SK-N-SH (cell line): ENCODE measurements at regions not wholly inside any gene's neighbourhood (a gene's known extent, or its start where the extent isn't known, plus 50 kb on each side); places are given as distances from the start of the nearest gene placed in this dataset.

Source experiments
- CTCF ChIA-PET: fragments of 300-600, 350-600 bp; formaldehyde crosslinking; extraction: SDS; loops from one replicate; lab custom pipeline; 2021; lab: Yijun Ruan, JAX
- POLR2A ChIA-PET: fragments of 350-600 bp; sonication (Branson Sonifier 250); formaldehyde crosslinking; extraction: SDS; loops from one replicate; lab custom pipeline; 2020; ENCODE audit warnings: antibody characterized with exemption, inconsistent platforms; lab: Yijun Ruan, JAX
- DNase-seq: peaks from one replicate; pipeline ENCODE4 v3.0.0; 2012
- H2AFZ ChIP-seq: fragments of 200-600 bp; sonication (generic); 2 replicates; pipeline ENCODE4 v1.8.1; 2016; ENCODE audit warnings: antibody characterized with exemption, mild to moderate bottlenecking, low read depth
- H3F3A ChIP-seq: fragments of 200-600 bp; sonication (generic); replicated peaks from 2 replicates; pipeline ENCODE3; 2016; ENCODE audit warnings: antibody characterized with exemption, mild to moderate bottlenecking; ENCODE audit not compliant: insufficient read depth
- H3K27ac ChIP-seq, 2 experiments: fragments of 200-500 bp in 1 of 2; fragments of 200-600 bp in 1 of 2; sonication (Bioruptor generic) in 1 of 2; sonication (generic), shearing (Covaris generic) in 1 of 2; 2 replicates each; pipeline versions ENCODE4 v1.5.1 to v1.6.1; 2014 to 2016; ENCODE audit warnings: low read depth in 2 of 2, inconsistent platforms in 1 of 2, low read length in 1 of 2, mild to moderate bottlenecking in 1 of 2, mixed read lengths in 1 of 2
- H3K27me3 ChIP-seq: fragments of 200-600 bp; sonication (generic), shearing (Covaris generic); 2 replicates; pipeline ENCODE4 v1.6.1; 2016; ENCODE audit warnings: mixed run types; ENCODE audit not compliant: insufficient read depth
- H3K36me3 ChIP-seq, 2 experiments: fragments of 200-500 bp in 1 of 2; fragments of 200-600 bp in 1 of 2; sonication (Bioruptor generic) in 1 of 2; sonication (generic) in 1 of 2; replicated peaks in 1 of 2; 2 replicates each; pipeline versions ENCODE3 to v1.5.1; 2014 to 2016; ENCODE audit warnings: low read length in 1 of 2, mild to moderate bottlenecking in 1 of 2; ENCODE audit not compliant: insufficient read depth in 2 of 2, control insufficient read depth in 1 of 2
- H3K4me1 ChIP-seq, 2 experiments: fragments of 200-500 bp in 1 of 2; fragments of 200-600 bp in 1 of 2; sonication (Bioruptor generic) in 1 of 2; sonication (generic), shearing (Covaris generic) in 1 of 2; 2 replicates each; pipeline versions ENCODE4 v1.5.1 to v1.6.1; 2014 to 2016; ENCODE audit warnings: low read depth in 1 of 2, low read length in 1 of 2, mixed run types in 1 of 2; ENCODE audit not compliant: insufficient read depth in 2 of 2, control insufficient read depth in 1 of 2
- H3K4me2 ChIP-seq: fragments of 200-600 bp; sonication (generic), shearing (Covaris generic); 2 replicates; pipeline ENCODE4 v1.6.1; 2017; ENCODE audit warnings: mixed run types
- H3K4me3 ChIP-seq, 2 experiments: fragments of 200-500 bp in 1 of 2; fragments of 200-600 bp in 1 of 2; sonication (Bioruptor generic) in 1 of 2; sonication (generic), shearing (Covaris generic) in 1 of 2; 2 replicates each; pipeline versions ENCODE4 v1.5.1 to v1.8.1; 2014 to 2016; ENCODE audit warnings: low read depth in 2 of 2, inconsistent platforms in 1 of 2, low read length in 1 of 2, mild to moderate bottlenecking in 1 of 2, mixed read lengths in 1 of 2, moderate library complexity in 1 of 2
- H3K79me2 ChIP-seq: fragments of 200-600 bp; sonication (generic); 2 replicates; pipeline ENCODE4 v1.8.1; 2017; ENCODE audit warnings: mild to moderate bottlenecking; ENCODE audit not compliant: insufficient read depth
- H3K9ac ChIP-seq: fragments of 200-600 bp; sonication (generic); 2 replicates; pipeline ENCODE4 v1.6.1; 2017; ENCODE audit warnings: mixed run types
- H3K9me2 ChIP-seq: fragments of 200-600 bp; sonication (generic); 2 replicates; pipeline ENCODE4 v1.6.1; 2017; ENCODE audit warnings: mixed run types
- H3K9me3 ChIP-seq: fragments of 200-600 bp; sonication (generic); 2 replicates; pipeline ENCODE4 v1.6.1; 2017; ENCODE audit warnings: mixed run types, mild to moderate bottlenecking, moderate library complexity
- H4K20me1 ChIP-seq: fragments of 200-600 bp; sonication (generic); 2 replicates; pipeline ENCODE4 v1.6.1; 2017; ENCODE audit warnings: mild to moderate bottlenecking, mixed run types; ENCODE audit not compliant: insufficient read depth
- CHD2 ChIP-seq: fragments of 150-350 bp; IDR thresholded peaks from 2 replicates; pipeline ENCODE4 v1.6.1; 2018; ENCODE audit warnings: low read length; ENCODE audit not compliant: partially characterized antibody
- CTCF ChIP-seq: fragments of 200-600 bp; sonication (generic); IDR thresholded peaks from 2 replicates; pipeline ENCODE4 v1.6.1; 2017; ENCODE audit warnings: antibody characterized with exemption, mild to moderate bottlenecking, moderate library complexity
- ELF1 ChIP-seq: IDR thresholded peaks from 2 replicates; pipeline ENCODE4 v1.4.0; 2012
- EP300 ChIP-seq, 2 experiments: IDR thresholded peaks; 2 replicates each; pipeline versions ENCODE4 v1.4.0 to v1.6.1; 2012; ENCODE audit warnings: borderline replicate concordance in 1 of 2, low read depth in 1 of 2, low read length in 1 of 2
- EZH2phosphoT487 ChIP-seq: fragments of 200-600 bp; sonication (generic); IDR thresholded peaks from 2 replicates; pipeline ENCODE4 v1.6.1; 2017; ENCODE audit warnings: low read depth, mixed run types, mild to moderate bottlenecking, antibody characterized with exemption, moderate library complexity, borderline replicate concordance
- FOXJ3 ChIP-seq: sonication (generic); formaldehyde crosslinking; IDR thresholded peaks from 2 replicates; pipeline ENCODE4 v1.5.1; 2020; ENCODE audit warnings: mild to moderate bottlenecking, missing genetic modification reagents
- FOXM1 ChIP-seq: IDR thresholded peaks from 2 replicates; pipeline ENCODE4 v1.4.0; 2012; ENCODE audit warnings: low read depth, mild to moderate bottlenecking
- GABPA ChIP-seq: IDR thresholded peaks from 2 replicates; pipeline ENCODE4 v1.4.0; 2012; ENCODE audit warnings: low read depth, mild to moderate bottlenecking
- JUND ChIP-seq: IDR thresholded peaks from 2 replicates; pipeline ENCODE4 v1.4.0; 2012
- MEF2A ChIP-seq: IDR thresholded peaks from 2 replicates; pipeline ENCODE4 v1.4.0; 2012; ENCODE audit warnings: low read depth, borderline replicate concordance
- NFIC ChIP-seq: IDR thresholded peaks from 2 replicates; pipeline ENCODE4 v1.4.0; 2012; ENCODE audit warnings: borderline replicate concordance
- NRF1 ChIP-seq: IDR thresholded peaks from 2 replicates; pipeline ENCODE4 v1.6.1; 2012; ENCODE audit warnings: low read depth, mild to moderate bottlenecking, low read length
- POLR2AphosphoS5 ChIP-seq: IDR thresholded peaks from 2 replicates; pipeline ENCODE4 v1.6.1; 2012; ENCODE audit warnings: low read depth, low read length
- RCOR1 ChIP-seq: fragments of 150-350 bp; IDR thresholded peaks from 2 replicates; pipeline ENCODE4 v1.6.1; 2017; ENCODE audit warnings: antibody characterized with exemption, low read length
- RFX5 ChIP-seq: IDR thresholded peaks from 2 replicates; pipeline ENCODE4 v1.6.1; 2012; ENCODE audit warnings: mild to moderate bottlenecking, improper control_type of control experiment, low read length
- SIN3A ChIP-seq: IDR thresholded peaks from 2 replicates; pipeline ENCODE4 v1.6.1; 2012; ENCODE audit warnings: low read depth, mild to moderate bottlenecking, low read length, moderate library complexity, borderline replicate concordance
- TAF1 ChIP-seq: IDR thresholded peaks from 2 replicates; pipeline ENCODE4 v1.6.1; 2012; ENCODE audit warnings: low read depth, mild to moderate bottlenecking, low read length, moderate library complexity, borderline replicate concordance
- TCF12 ChIP-seq: IDR thresholded peaks from 2 replicates; pipeline ENCODE4 v1.4.0; 2012
- TEAD4 ChIP-seq: IDR thresholded peaks from 2 replicates; pipeline ENCODE4 v1.4.0; 2012; ENCODE audit warnings: mild to moderate bottlenecking, borderline replicate concordance; ENCODE audit not compliant: insufficient read depth
- USF2 ChIP-seq: fragments of 150-350 bp; IDR thresholded peaks from 2 replicates; pipeline ENCODE4 v1.6.1; 2017; ENCODE audit warnings: antibody characterized with exemption, low read length, low read depth, borderline replicate concordance
- WGBS: methylation state at CpG from one replicate; pipeline ENCODE4 v1.1.6; 2017; ENCODE audit warnings: low lambda C conversion rate; 5-methylcytosine and 5-hydroxymethylcytosine counted together
- TF ChIP-seq, protein P1 (sequence below): fragments of 150-350 bp; IDR thresholded peaks from 2 replicates; pipeline ENCODE4 v1.6.1; 2016; ENCODE audit warnings: mild to moderate bottlenecking, low read depth, low read length
- TF ChIP-seq, protein P2 (sequence below): IDR thresholded peaks from 2 replicates; pipeline ENCODE4 v1.4.0; 2012; ENCODE audit warnings: low read depth

GRCh38 chr3:187465503-187465902 is 97.3 kb downstream of the RTP4 start:
- Histone ChIP-seq H3K27me3 (no peaks in the 10 kb centered on the region), H3K9me2 (no peaks in the 10 kb centered on the region), H3K9me3 (no peaks in the 10 kb centered on the region), H3F3A (no peaks in the 10 kb centered on the region), H3K4me3 (no peak overlapping the region), H3K4me2 (no peak overlapping the region), H3K79me2 (no peaks in the 10 kb centered on the region), H3K4me1 (no peaks in the 10 kb centered on the region), H3K36me3 (no peaks in the 10 kb centered on the region), H4K20me1 (no peaks in the 10 kb centered on the region), H3K9ac (no peak overlapping the region), H2AFZ (no peak overlapping the region), H3K27ac (no peak overlapping the region)
- no peak for DNase-seq
- WGBS, result 57% methylated on average over 4 of the region's 4 CpGs
- ChIA-PET CTCF (no interaction called here), POLR2A (no interaction called here)
- TF ChIP-seq ELF1 (no peak), FOXM1 (no peak), TCF12 (no peak), TEAD4 (no peak), USF2 (no peak), POLR2AphosphoS5 (no peak), JUND (no peak), GABPA (no peak), NFIC (no peak), SIN3A (no peak), FOXJ3 (CRISPR knock-in tag) (no peak), RCOR1 (no peak), EP300 (IDR thresholded peaks at IDR 0.05; ENCODE audit: borderline replicate concordance in 1 of 2, low read depth in 1 of 2, low read length in 1 of 2) (no peak), RFX5 (no peak), CHD2 (no peak), EZH2phosphoT487 (no peak), TAF1 (no peak)
- TF ChIP-seq, protein P1, sequence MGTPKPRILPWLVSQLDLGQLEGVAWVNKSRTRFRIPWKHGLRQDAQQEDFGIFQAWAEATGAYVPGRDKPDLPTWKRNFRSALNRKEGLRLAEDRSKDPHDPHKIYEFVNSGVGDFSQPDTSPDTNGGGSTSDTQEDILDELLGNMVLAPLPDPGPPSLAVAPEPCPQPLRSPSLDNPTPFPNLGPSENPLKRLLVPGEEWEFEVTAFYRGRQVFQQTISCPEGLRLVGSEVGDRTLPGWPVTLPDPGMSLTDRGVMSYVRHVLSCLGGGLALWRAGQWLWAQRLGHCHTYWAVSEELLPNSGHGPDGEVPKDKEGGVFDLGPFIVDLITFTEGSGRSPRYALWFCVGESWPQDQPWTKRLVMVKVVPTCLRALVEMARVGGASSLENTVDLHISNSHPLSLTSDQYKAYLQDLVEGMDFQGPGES, result no peak
- TF ChIP-seq, protein P2, sequence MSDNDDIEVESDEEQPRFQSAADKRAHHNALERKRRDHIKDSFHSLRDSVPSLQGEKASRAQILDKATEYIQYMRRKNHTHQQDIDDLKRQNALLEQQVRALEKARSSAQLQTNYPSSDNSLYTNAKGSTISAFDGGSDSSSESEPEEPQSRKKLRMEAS, result no peak

DNA sequence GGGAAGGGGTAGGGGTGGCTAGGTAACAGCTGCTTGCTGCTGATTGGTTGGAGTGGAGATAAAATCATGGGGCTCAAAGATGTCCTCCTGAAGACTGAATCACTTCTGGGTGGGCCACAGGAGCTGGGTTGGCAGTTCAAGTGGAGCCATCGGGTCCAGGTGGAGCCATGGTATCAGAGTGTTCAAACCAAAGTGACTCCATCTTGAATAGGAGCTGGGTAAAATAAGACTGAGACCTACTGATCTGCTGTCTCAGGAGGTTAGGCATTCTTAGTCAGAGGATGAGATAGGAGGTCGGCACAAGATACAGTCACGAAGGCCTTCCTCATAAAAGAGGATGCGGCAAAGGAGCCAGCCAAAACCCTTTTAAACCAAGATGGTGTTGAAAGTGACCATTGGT is 96.5 kb downstream of the RTP4 start:
- H3K79me2 ChIP-seq, result no peaks in the 10 kb centered on the region
- no peaks in the 10 kb centered on the region for H3K9me3 ChIP-seq
- no peak overlapping the region for H3K4me2 ChIP-seq
- no peaks in the 10 kb centered on the region for H3K36me3 ChIP-seq
- H3K27me3 ChIP-seq, result no peaks in the 10 kb centered on the region
- H3F3A ChIP-seq, result no peaks in the 10 kb centered on the region
- no peak for DNase-seq
- H2AFZ ChIP-seq, result no peak overlapping the region
- H3K4me1 ChIP-seq, result no peaks in the 10 kb centered on the region
- no peak overlapping the region for H3K9ac ChIP-seq
- H4K20me1 ChIP-seq, result no peaks in the 10 kb centered on the region
- H3K27ac ChIP-seq, result no peak overlapping the region
- H3K4me3 ChIP-seq, result no peak overlapping the region
- CTCF ChIA-PET, result no interaction called here
- 22% methylated on average over 4 of the region's 4 CpGs for WGBS
- POLR2A ChIA-PET, result no interaction called here
- H3K9me2 ChIP-seq, result no peaks in the 10 kb centered on the region
- no peak for TF ChIP-seq EZH2phosphoT487
- TF ChIP-seq RCOR1, result no peak
- TF ChIP-seq TAF1, result no peak
- TF ChIP-seq JUND, result no peak
- TF ChIP-seq NRF1, result no peak
- TF ChIP-seq, protein P2, result no peak
- TF ChIP-seq NFIC, result no peak
- no peak for TF ChIP-seq POLR2AphosphoS5
- no peak for TF ChIP-seq SIN3A
- no peak for TF ChIP-seq CTCF
- no peak for TF ChIP-seq MEF2A
- no peak for TF ChIP-seq TEAD4
- TF ChIP-seq USF2, result no peak
- TF ChIP-seq GABPA, result no peak
- TF ChIP-seq FOXM1, result no peak
- TF ChIP-seq FOXJ3 (CRISPR knock-in tag), result no peak
